ENCODE measurements at regions not wholly inside any gene's neighbourhood (a gene's known extent, or its start where the extent isn't known, plus 50 kb on each side); places are given as distances from the start of the nearest gene placed in this dataset.

DNA sequence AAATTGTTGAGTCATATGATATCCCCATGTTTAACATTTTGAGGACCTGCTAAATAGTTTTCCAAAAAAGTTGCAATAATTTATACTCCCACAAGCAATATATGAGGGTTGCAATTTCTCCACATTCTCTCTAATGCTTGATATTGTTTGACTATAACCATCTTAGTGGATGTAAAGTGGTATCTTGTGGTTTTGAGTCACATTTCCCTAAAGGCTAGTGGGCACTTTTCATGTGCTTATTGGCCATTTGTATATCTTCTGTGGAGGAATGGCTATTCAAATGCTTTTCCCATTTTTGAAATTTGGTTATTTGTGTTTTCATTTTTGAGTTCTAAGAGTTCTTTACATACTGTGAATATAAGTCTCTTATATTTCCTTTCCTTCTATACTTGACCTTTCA, 82.7 kb downstream of the SCG2 start:
- H3K27ac ChIP-seq (ENCODE audit: low read length, poor library complexity, severe bottlenecking) = no peak overlapping the region
- no peak overlapping the region for H3K14ac ChIP-seq (ENCODE audit: low read length in 2 of 2)
- no peaks in the 10 kb centered on the region for H3K4me1 ChIP-seq (ENCODE audit: control insufficient read depth, insufficient read depth, low read depth, low read length)
- no peak overlapping the region for H2BK12ac ChIP-seq (ENCODE audit: low read length in 2 of 2)
- H3K23ac ChIP-seq (ENCODE audit: low read length in 2 of 2) = no peak overlapping the region
- no peak overlapping the region for H4K8ac ChIP-seq (ENCODE audit: low read length)
- no peak for DNase-seq
- no peak overlapping the region for H3K4me3 ChIP-seq (ENCODE audit: insufficient read depth in 1 of 2, low read depth in 1 of 2, low read length in 2 of 2)
- H3K4ac ChIP-seq (ENCODE audit: low read depth in 1 of 2, low read length in 2 of 2) = no peak overlapping the region
- no peaks in the 10 kb centered on the region for H3K27me3 ChIP-seq (ENCODE audit: control insufficient read depth in 1 of 2, insufficient read depth in 1 of 2, low read length in 2 of 2)
- H3K18ac ChIP-seq (ENCODE audit: low read depth in 1 of 2, low read length in 2 of 2) = no peak overlapping the region
- no peak overlapping the region for H3K4me2 ChIP-seq (ENCODE audit: low read length, poor library complexity, severe bottlenecking)
- H2BK5ac ChIP-seq (ENCODE audit: low read depth, low read length, poor library complexity, severe bottlenecking) = no peak overlapping the region
- H2BK15ac ChIP-seq (ENCODE audit: low read depth, poor library complexity, severe bottlenecking) = no peak overlapping the region
- H4K91ac ChIP-seq (ENCODE audit: low read length) = no peak overlapping the region
- no peaks in the 10 kb centered on the region for H3K36me3 ChIP-seq (ENCODE audit: control insufficient read depth in 1 of 2, insufficient read depth in 2 of 2, low read depth in 1 of 2, low read length in 2 of 2)
- H3K9ac ChIP-seq (ENCODE audit: low read length) = no peak overlapping the region
- H2AFZ ChIP-seq (ENCODE audit: low read depth, low read length) = no peak overlapping the region
- H2BK120ac ChIP-seq (ENCODE audit: low read depth, low read length) = no peak overlapping the region
- no peaks in the 10 kb centered on the region for H3K79me1 ChIP-seq (replicated peaks; ENCODE audit: low read length, poor library complexity, severe bottlenecking)
- no peak overlapping the region for H2AK5ac ChIP-seq (ENCODE audit: low read length, severe bottlenecking)
- H3K9me3 ChIP-seq (ENCODE audit: control insufficient read depth, low read length) = no peaks in the 10 kb centered on the region

DNA sequence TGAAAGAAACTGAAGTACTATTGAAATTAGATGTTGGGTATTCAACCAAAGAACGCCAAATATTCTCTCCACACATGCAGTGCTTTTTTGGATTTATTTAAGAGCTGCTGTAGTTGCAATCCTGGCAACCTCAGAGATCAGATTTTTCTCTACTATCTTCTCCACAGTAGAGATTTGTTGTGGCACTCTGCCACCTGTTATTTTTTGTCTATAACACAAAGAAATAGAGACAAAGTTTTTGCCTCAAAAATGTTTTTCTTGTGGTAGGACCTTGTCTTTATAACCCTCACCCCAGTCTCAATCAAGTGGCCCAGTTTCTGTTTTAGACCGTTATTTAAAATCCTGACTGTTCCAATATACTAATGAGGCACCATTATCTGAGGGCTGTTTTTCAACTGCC, 79.4 kb downstream of the SCG2 start:
- no peaks in the 10 kb centered on the region for H3K27me3 ChIP-seq (ENCODE audit: control insufficient read depth in 1 of 2, insufficient read depth in 1 of 2, low read length in 2 of 2)
- no peaks in the 10 kb centered on the region for H3K9me3 ChIP-seq (ENCODE audit: control insufficient read depth, low read length)
- no peak overlapping the region for H2BK120ac ChIP-seq (ENCODE audit: low read depth, low read length)
- no peaks in the 10 kb centered on the region for H3K36me3 ChIP-seq (ENCODE audit: control insufficient read depth in 1 of 2, insufficient read depth in 2 of 2, low read depth in 1 of 2, low read length in 2 of 2)
- H3K4me1 ChIP-seq (ENCODE audit: control insufficient read depth, insufficient read depth, low read depth, low read length) = no peaks in the 10 kb centered on the region
- DNase-seq = no peak
- WGBS = 100% methylated on average over 2 of the region's 2 CpGs
- no peak overlapping the region for H3K4me3 ChIP-seq (ENCODE audit: insufficient read depth in 1 of 2, low read depth in 1 of 2, low read length in 2 of 2)
- H3K4me2 ChIP-seq (ENCODE audit: low read length, poor library complexity, severe bottlenecking) = no peak overlapping the region
- H2BK15ac ChIP-seq (ENCODE audit: low read depth, poor library complexity, severe bottlenecking) = no peak overlapping the region
- no peak overlapping the region for H4K8ac ChIP-seq (ENCODE audit: low read length)
- H3K9ac ChIP-seq (ENCODE audit: low read length) = peak overlapping the region; percentile 14
- H3K79me1 ChIP-seq (replicated peaks; ENCODE audit: low read length, poor library complexity, severe bottlenecking) = no peaks in the 10 kb centered on the region
- H3K23ac ChIP-seq (ENCODE audit: low read length in 2 of 2) = no peak overlapping the region
- no peak overlapping the region for H2BK5ac ChIP-seq (ENCODE audit: low read depth, low read length, poor library complexity, severe bottlenecking)
- no peak overlapping the region for H3K14ac ChIP-seq (ENCODE audit: low read length in 2 of 2)
- no peak overlapping the region for H3K18ac ChIP-seq (ENCODE audit: low read depth in 1 of 2, low read length in 2 of 2)
- no peak overlapping the region for H3K4ac ChIP-seq (ENCODE audit: low read depth in 1 of 2, low read length in 2 of 2)
- no peak overlapping the region for H4K91ac ChIP-seq (ENCODE audit: low read length)
- H2AK5ac ChIP-seq (ENCODE audit: low read length, severe bottlenecking) = no peak overlapping the region
- no peak overlapping the region for H3K27ac ChIP-seq (ENCODE audit: low read length, poor library complexity, severe bottlenecking)
- no peak overlapping the region for H2BK12ac ChIP-seq (ENCODE audit: low read length in 2 of 2)
- H2AFZ ChIP-seq (ENCODE audit: low read depth, low read length) = no peak overlapping the region

DNA sequence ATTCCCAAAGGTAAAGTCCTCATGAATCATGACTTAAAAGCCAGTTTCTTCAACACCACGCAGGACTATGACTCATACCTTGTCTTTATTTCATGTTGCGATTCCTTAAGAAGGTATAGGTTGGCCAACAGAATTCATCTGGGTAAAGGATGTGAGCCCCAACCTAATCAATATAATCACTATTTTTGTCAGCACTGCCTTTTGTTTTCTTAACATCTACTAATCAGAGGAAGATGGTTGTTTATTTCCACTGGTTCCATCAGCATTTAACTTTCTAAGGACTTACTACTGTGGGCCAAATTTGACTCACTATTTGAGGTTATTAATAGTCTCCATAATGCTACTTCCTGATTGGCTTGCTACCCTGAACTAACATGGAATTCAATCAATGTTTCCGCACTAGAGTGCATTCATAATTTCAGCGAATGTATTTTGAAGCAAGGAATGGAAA, 78.6 kb downstream of the SCG2 start:
- Histone ChIP-seq H3K9me3 (ENCODE audit: control insufficient read depth, low read length) (no peaks in the 10 kb centered on the region), H3K18ac (ENCODE audit: low read depth in 1 of 2, low read length in 2 of 2) (no peak overlapping the region), H3K4me1 (ENCODE audit: control insufficient read depth, insufficient read depth, low read depth, low read length) (no peaks in the 10 kb centered on the region), H4K91ac (ENCODE audit: low read length) (no peak overlapping the region), H3K27ac (ENCODE audit: low read length, poor library complexity, severe bottlenecking) (no peak overlapping the region), H2AK5ac (ENCODE audit: low read length, severe bottlenecking) (no peak overlapping the region), H3K27me3 (ENCODE audit: control insufficient read depth in 1 of 2, insufficient read depth in 1 of 2, low read length in 2 of 2) (no peaks in the 10 kb centered on the region), H3K4me2 (ENCODE audit: low read length, poor library complexity, severe bottlenecking) (no peak overlapping the region), H3K14ac (ENCODE audit: low read length in 2 of 2) (no peak overlapping the region), H2BK5ac (ENCODE audit: low read depth, low read length, poor library complexity, severe bottlenecking) (no peak overlapping the region), H2BK15ac (ENCODE audit: low read depth, poor library complexity, severe bottlenecking) (no peak overlapping the region), H2BK12ac (ENCODE audit: low read length in 2 of 2) (no peak overlapping the region), H3K4ac (ENCODE audit: low read depth in 1 of 2, low read length in 2 of 2) (no peak overlapping the region), H2AFZ (ENCODE audit: low read depth, low read length) (no peak overlapping the region), H3K9ac (ENCODE audit: low read length) (no peak overlapping the region), H3K23ac (ENCODE audit: low read length in 2 of 2) (no peak overlapping the region), H3K36me3 (ENCODE audit: control insufficient read depth in 1 of 2, insufficient read depth in 2 of 2, low read depth in 1 of 2, low read length in 2 of 2) (no peaks in the 10 kb centered on the region), H2BK120ac (ENCODE audit: low read depth, low read length) (no peak overlapping the region), H3K4me3 (ENCODE audit: insufficient read depth in 1 of 2, low read depth in 1 of 2, low read length in 2 of 2) (no peak overlapping the region), H3K79me1 (replicated peaks; ENCODE audit: low read length, poor library complexity, severe bottlenecking) (no peaks in the 10 kb centered on the region), H4K8ac (ENCODE audit: low read length) (no peak overlapping the region)
- DNase-seq = peak; percentile 44
- 100% methylated on average over 2 of the region's 4 CpGs for WGBS

DNA sequence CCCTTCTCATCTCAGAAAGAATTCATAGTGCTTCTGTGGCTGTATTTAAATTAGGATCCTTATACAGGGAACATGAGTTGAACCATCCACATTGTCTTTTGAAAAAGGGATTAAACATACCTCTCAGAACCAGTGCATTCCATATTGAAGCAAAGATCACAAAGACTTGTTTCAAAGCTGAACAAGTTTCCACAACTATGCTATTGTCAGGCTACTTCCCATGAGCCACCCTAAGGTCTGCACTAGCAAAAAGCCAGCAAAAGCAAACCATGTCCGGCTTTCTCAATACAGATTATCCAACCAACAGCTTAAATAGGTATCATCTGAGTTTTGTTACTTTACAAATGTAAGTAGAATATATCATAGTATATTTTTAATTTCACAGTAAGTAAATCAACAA, 78.1 kb downstream of the SCG2 start:
- no peaks in the 10 kb centered on the region for H3K79me1 ChIP-seq (replicated peaks; ENCODE audit: low read length, poor library complexity, severe bottlenecking)
- no peaks in the 10 kb centered on the region for H3K36me3 ChIP-seq (ENCODE audit: control insufficient read depth in 1 of 2, insufficient read depth in 2 of 2, low read depth in 1 of 2, low read length in 2 of 2)
- H2BK12ac ChIP-seq (ENCODE audit: low read length in 2 of 2) = no peak overlapping the region
- no peak overlapping the region for H2BK120ac ChIP-seq (ENCODE audit: low read depth, low read length)
- H3K4me3 ChIP-seq (ENCODE audit: insufficient read depth in 1 of 2, low read depth in 1 of 2, low read length in 2 of 2) = no peak overlapping the region
- H2BK5ac ChIP-seq (ENCODE audit: low read depth, low read length, poor library complexity, severe bottlenecking) = no peak overlapping the region
- no peaks in the 10 kb centered on the region for H3K27me3 ChIP-seq (ENCODE audit: control insufficient read depth in 1 of 2, insufficient read depth in 1 of 2, low read length in 2 of 2)
- H4K8ac ChIP-seq (ENCODE audit: low read length) = no peak overlapping the region
- no peak overlapping the region for H3K4ac ChIP-seq (ENCODE audit: low read depth in 1 of 2, low read length in 2 of 2)
- H3K9me3 ChIP-seq (ENCODE audit: control insufficient read depth, low read length) = no peaks in the 10 kb centered on the region
- DNase-seq = no peak
- WGBS = no CpG with 5 or more reads among the region's 1 CpG
- no peak overlapping the region for H2AFZ ChIP-seq (ENCODE audit: low read depth, low read length)
- no peak overlapping the region for H3K9ac ChIP-seq (ENCODE audit: low read length)
- no peak overlapping the region for H3K27ac ChIP-seq (ENCODE audit: low read length, poor library complexity, severe bottlenecking)
- no peaks in the 10 kb centered on the region for H3K4me1 ChIP-seq (ENCODE audit: control insufficient read depth, insufficient read depth, low read depth, low read length)
- no peak overlapping the region for H2AK5ac ChIP-seq (ENCODE audit: low read length, severe bottlenecking)
- no peak overlapping the region for H3K14ac ChIP-seq (ENCODE audit: low read length in 2 of 2)
- H4K91ac ChIP-seq (ENCODE audit: low read length) = no peak overlapping the region
- H3K23ac ChIP-seq (ENCODE audit: low read length in 2 of 2) = no peak overlapping the region
- no peak overlapping the region for H2BK15ac ChIP-seq (ENCODE audit: low read depth, poor library complexity, severe bottlenecking)
- no peak overlapping the region for H3K4me2 ChIP-seq (ENCODE audit: low read length, poor library complexity, severe bottlenecking)
- no peak overlapping the region for H3K18ac ChIP-seq (ENCODE audit: low read depth in 1 of 2, low read length in 2 of 2)

Data from mesenchymal stem cell (in vitro differentiated cells and primary cell).